ENCODE measurements at regions not wholly inside any gene's neighbourhood (a gene's known extent, or its start where the extent isn't known, plus 50 kb on each side); places are given as distances from the start of the nearest gene placed in this dataset.

DNA sequence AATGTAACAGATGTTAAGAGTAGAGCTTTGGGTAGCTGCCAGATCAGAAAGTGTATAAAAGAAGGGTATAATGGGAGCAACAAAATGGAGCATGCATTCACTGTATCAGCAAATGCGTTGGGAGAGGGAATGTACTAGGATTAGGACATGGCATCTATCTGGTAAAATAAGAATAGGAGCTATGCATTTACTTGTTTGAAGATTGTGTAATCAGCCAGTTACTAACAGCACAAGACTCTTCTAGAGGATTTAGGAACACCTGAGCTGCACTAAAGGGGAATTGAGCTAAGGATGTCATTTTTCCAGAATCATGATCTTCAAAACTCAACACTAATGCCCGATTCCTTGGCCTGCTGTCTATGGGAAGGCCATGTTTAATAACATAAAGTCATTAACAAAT, 394.2 kb upstream of the TNP1 start:
- no peaks in the 10 kb centered on the region for H3K36me3 ChIP-seq (replicated peaks in 1 of 2; ENCODE audit: control insufficient read depth in 1 of 2, insufficient read depth in 2 of 2, low read length in 1 of 2)
- H3K79me2 ChIP-seq (ENCODE audit: insufficient read depth) = no peaks in the 10 kb centered on the region
- no peak overlapping the region for H3K4me2 ChIP-seq
- H3K9me3 ChIP-seq = no peaks in the 10 kb centered on the region
- no peak for DNase-seq
- no peaks in the 10 kb centered on the region for H3K9me2 ChIP-seq
- H4K20me1 ChIP-seq (ENCODE audit: insufficient read depth) = no peaks in the 10 kb centered on the region
- H3K4me3 ChIP-seq (ENCODE audit: low read depth in 2 of 2, low read length in 1 of 2) = no peak overlapping the region
- no peak overlapping the region for H3K9ac ChIP-seq
- ChIA-PET CTCF (interaction anchor here (1.5 kb wide), 1 partner anchor 8 kb away, joined by 3 read pairs; no protein-coding TSS in a partner anchor), POLR2A (no interaction called here)
- no peak overlapping the region for H3K27ac ChIP-seq (ENCODE audit: low read depth in 2 of 2, low read length in 1 of 2)
- H3K27me3 ChIP-seq (ENCODE audit: insufficient read depth) = no peaks in the 10 kb centered on the region
- peaks cover 0 to 12% of the 10 kb centered on the region in 2 experiments; a peak in 1 of 4 replicates for H3K4me1 ChIP-seq (ENCODE audit: control insufficient read depth in 1 of 2, insufficient read depth in 2 of 2, low read depth in 1 of 2, low read length in 1 of 2)
- H3F3A ChIP-seq (replicated peaks; ENCODE audit: insufficient read depth) = no peaks in the 10 kb centered on the region
- H2AFZ ChIP-seq (ENCODE audit: low read depth) = no peak overlapping the region
- WGBS (ENCODE audit: low lambda C conversion rate) = 70% methylated on average over 2 of the region's 2 CpGs
- TF ChIP-seq, protein P1, sequence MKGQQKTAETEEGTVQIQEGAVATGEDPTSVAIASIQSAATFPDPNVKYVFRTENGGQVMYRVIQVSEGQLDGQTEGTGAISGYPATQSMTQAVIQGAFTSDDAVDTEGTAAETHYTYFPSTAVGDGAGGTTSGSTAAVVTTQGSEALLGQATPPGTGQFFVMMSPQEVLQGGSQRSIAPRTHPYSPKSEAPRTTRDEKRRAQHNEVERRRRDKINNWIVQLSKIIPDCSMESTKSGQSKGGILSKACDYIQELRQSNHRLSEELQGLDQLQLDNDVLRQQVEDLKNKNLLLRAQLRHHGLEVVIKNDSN (IDR thresholded peaks at IDR 0.05; ENCODE audit: borderline replicate concordance, low read depth) = no peak
- no peak for TF ChIP-seq NFIC (IDR thresholded peaks at IDR 0.05; ENCODE audit: borderline replicate concordance)
- TF ChIP-seq GABPA (IDR thresholded peaks at IDR 0.05; ENCODE audit: low read depth) = no peak
- no peak for TF ChIP-seq JUND (IDR thresholded peaks at IDR 0.05)
- no peak for TF ChIP-seq TEAD4 (IDR thresholded peaks at IDR 0.05; ENCODE audit: borderline replicate concordance, insufficient read depth)
- TF ChIP-seq FOXJ3 (CRISPR knock-in tag; IDR thresholded peaks at IDR 0.05) = no peak
- no peak for TF ChIP-seq TCF12 (IDR thresholded peaks at IDR 0.05)
- TF ChIP-seq, protein P2, sequence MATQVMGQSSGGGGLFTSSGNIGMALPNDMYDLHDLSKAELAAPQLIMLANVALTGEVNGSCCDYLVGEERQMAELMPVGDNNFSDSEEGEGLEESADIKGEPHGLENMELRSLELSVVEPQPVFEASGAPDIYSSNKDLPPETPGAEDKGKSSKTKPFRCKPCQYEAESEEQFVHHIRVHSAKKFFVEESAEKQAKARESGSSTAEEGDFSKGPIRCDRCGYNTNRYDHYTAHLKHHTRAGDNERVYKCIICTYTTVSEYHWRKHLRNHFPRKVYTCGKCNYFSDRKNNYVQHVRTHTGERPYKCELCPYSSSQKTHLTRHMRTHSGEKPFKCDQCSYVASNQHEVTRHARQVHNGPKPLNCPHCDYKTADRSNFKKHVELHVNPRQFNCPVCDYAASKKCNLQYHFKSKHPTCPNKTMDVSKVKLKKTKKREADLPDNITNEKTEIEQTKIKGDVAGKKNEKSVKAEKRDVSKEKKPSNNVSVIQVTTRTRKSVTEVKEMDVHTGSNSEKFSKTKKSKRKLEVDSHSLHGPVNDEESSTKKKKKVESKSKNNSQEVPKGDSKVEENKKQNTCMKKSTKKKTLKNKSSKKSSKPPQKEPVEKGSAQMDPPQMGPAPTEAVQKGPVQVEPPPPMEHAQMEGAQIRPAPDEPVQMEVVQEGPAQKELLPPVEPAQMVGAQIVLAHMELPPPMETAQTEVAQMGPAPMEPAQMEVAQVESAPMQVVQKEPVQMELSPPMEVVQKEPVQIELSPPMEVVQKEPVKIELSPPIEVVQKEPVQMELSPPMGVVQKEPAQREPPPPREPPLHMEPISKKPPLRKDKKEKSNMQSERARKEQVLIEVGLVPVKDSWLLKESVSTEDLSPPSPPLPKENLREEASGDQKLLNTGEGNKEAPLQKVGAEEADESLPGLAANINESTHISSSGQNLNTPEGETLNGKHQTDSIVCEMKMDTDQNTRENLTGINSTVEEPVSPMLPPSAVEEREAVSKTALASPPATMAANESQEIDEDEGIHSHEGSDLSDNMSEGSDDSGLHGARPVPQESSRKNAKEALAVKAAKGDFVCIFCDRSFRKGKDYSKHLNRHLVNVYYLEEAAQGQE (IDR thresholded peaks at IDR 0.05; ENCODE audit: low read depth, low read length) = no peak
- no peak for TF ChIP-seq CHD2 (IDR thresholded peaks at IDR 0.05; ENCODE audit: low read length, partially characterized antibody)
- TF ChIP-seq, protein P3, sequence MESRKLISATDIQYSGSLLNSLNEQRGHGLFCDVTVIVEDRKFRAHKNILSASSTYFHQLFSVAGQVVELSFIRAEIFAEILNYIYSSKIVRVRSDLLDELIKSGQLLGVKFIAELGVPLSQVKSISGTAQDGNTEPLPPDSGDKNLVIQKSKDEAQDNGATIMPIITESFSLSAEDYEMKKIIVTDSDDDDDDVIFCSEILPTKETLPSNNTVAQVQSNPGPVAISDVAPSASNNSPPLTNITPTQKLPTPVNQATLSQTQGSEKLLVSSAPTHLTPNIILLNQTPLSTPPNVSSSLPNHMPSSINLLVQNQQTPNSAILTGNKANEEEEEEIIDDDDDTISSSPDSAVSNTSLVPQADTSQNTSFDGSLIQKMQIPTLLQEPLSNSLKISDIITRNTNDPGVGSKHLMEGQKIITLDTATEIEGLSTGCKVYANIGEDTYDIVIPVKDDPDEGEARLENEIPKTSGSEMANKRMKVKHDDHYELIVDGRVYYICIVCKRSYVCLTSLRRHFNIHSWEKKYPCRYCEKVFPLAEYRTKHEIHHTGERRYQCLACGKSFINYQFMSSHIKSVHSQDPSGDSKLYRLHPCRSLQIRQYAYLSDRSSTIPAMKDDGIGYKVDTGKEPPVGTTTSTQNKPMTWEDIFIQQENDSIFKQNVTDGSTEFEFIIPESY (IDR thresholded peaks at IDR 0.05; ENCODE audit: borderline replicate concordance, low read depth) = no peak
- no peak for TF ChIP-seq SIN3A (IDR thresholded peaks at IDR 0.05; ENCODE audit: borderline replicate concordance, low read depth, low read length)
- no peak for TF ChIP-seq MAX (IDR thresholded peaks at IDR 0.05; ENCODE audit: low read depth)
- TF ChIP-seq SMC3 (IDR thresholded peaks at IDR 0.05; ENCODE audit: low read depth, low read length) = no peak
- no peak for TF ChIP-seq GATA2 (CRISPR knock-in tag; IDR thresholded peaks at IDR 0.05)
- no peak for TF ChIP-seq EP300 (IDR thresholded peaks at IDR 0.05; ENCODE audit: borderline replicate concordance in 1 of 2, low read depth in 1 of 2, low read length in 1 of 2)
- TF ChIP-seq, protein P4, sequence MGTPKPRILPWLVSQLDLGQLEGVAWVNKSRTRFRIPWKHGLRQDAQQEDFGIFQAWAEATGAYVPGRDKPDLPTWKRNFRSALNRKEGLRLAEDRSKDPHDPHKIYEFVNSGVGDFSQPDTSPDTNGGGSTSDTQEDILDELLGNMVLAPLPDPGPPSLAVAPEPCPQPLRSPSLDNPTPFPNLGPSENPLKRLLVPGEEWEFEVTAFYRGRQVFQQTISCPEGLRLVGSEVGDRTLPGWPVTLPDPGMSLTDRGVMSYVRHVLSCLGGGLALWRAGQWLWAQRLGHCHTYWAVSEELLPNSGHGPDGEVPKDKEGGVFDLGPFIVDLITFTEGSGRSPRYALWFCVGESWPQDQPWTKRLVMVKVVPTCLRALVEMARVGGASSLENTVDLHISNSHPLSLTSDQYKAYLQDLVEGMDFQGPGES (IDR thresholded peaks at IDR 0.05; ENCODE audit: low read depth, low read length) = no peak
- no peak for TF ChIP-seq RXRA (IDR thresholded peaks at IDR 0.05; ENCODE audit: borderline replicate concordance, low read depth)
- no peak for TF ChIP-seq NRF1 (IDR thresholded peaks at IDR 0.05; ENCODE audit: low read depth, low read length)
